ENCODE measurements at regions not wholly inside any gene's neighbourhood (a gene's known extent, or its start where the extent isn't known, plus 50 kb on each side); places are given as distances from the start of the nearest gene placed in this dataset.

GRCh38 chr10:88092973-88093372 lies 229.5 kb downstream of the PTEN start:
- H3K4me3 ChIP-seq (ENCODE audit: low read depth, low read length) = no peak overlapping the region
- DNase-seq (ENCODE audit: low read depth) = no peak
- TF ChIP-seq MYC (IDR thresholded peaks at IDR 0.05; ENCODE audit: low read depth, low read length) (no peak), MAX (IDR thresholded peaks at IDR 0.05; ENCODE audit: low read depth, low read length) (no peak), CTCF (IDR thresholded peaks at IDR 0.05; ENCODE audit: low read depth, low read length) (no peak), POLR2A (IDR thresholded peaks at IDR 0.05; ENCODE audit: extremely low read depth, insufficient read length) (no peak)

- no peak for DNase-seq (ENCODE audit: low read depth)
- H3K4me3 ChIP-seq (ENCODE audit: low read depth, low read length) = no peak overlapping the region
- TF ChIP-seq CTCF (IDR thresholded peaks at IDR 0.05; ENCODE audit: low read depth, low read length) (no peak), MYC (IDR thresholded peaks at IDR 0.05; ENCODE audit: low read depth, low read length) (no peak), MAX (IDR thresholded peaks at IDR 0.05; ENCODE audit: low read depth, low read length) (no peak), POLR2A (IDR thresholded peaks at IDR 0.05; ENCODE audit: extremely low read depth, insufficient read length) (no peak)
Observed at GRCh38 chr10:88094795-88095194, 231.4 kb downstream of the PTEN start.

- no peak for DNase-seq (ENCODE audit: low read depth)
- TF ChIP-seq CTCF (IDR thresholded peaks at IDR 0.05; ENCODE audit: low read depth, low read length) (no peak), POLR2A (IDR thresholded peaks at IDR 0.05; ENCODE audit: extremely low read depth, insufficient read length) (no peak), MYC (IDR thresholded peaks at IDR 0.05; ENCODE audit: low read depth, low read length) (no peak), MAX (IDR thresholded peaks at IDR 0.05; ENCODE audit: low read depth, low read length) (no peak)
- no peak overlapping the region for H3K4me3 ChIP-seq (ENCODE audit: low read depth, low read length)
Observed at GRCh38 chr10:88095223-88095721, 231.8 kb downstream of the PTEN start.

GRCh38 chr10:88095778-88096431 lies 232.5 kb downstream of the PTEN start:
- DNase-seq (ENCODE audit: low read depth) = no peak
- TF ChIP-seq MYC (IDR thresholded peaks at IDR 0.05; ENCODE audit: low read depth, low read length) (no peak), MAX (IDR thresholded peaks at IDR 0.05; ENCODE audit: low read depth, low read length) (no peak), POLR2A (IDR thresholded peaks at IDR 0.05; ENCODE audit: extremely low read depth, insufficient read length) (no peak), CTCF (IDR thresholded peaks at IDR 0.05; ENCODE audit: low read depth, low read length) (no peak)

GRCh38 chr10:88097092-88097516 lies 233.7 kb downstream of the PTEN start:
- H3K4me3 ChIP-seq (ENCODE audit: low read depth, low read length) = no peak overlapping the region
- no peak for TF ChIP-seq CTCF (IDR thresholded peaks at IDR 0.05; ENCODE audit: low read depth, low read length)
- TF ChIP-seq MAX (IDR thresholded peaks at IDR 0.05; ENCODE audit: low read depth, low read length) = no peak
- TF ChIP-seq MYC (IDR thresholded peaks at IDR 0.05; ENCODE audit: low read depth, low read length) = no peak
- TF ChIP-seq POLR2A (IDR thresholded peaks at IDR 0.05; ENCODE audit: extremely low read depth, insufficient read length) = no peak
- peak; percentile 67 for DNase-seq (ENCODE audit: low read depth)

More at GRCh38 chr10:88095778-88096431, 232.5 kb downstream of the PTEN start:
- H3K4me3 ChIP-seq (ENCODE audit: low read depth, low read length) = no peak overlapping the region

All from NB4 (cell line).